ENCODE measurements at regions not wholly inside any gene's neighbourhood (a gene's known extent, or its start where the extent isn't known, plus 50 kb on each side); places are given as distances from the start of the nearest gene placed in this dataset.

- TF ChIP-seq POLR2A (IDR thresholded peaks at IDR 0.05; ENCODE audit: low read depth) (no peak), CTCF (IDR thresholded peaks at IDR 0.05) (no peak)
Measured at GRCh38 chr6:5906340-5906670, 100.4 kb downstream of the NRN1 start.
